Stomach (tissue), 8 donors: ENCODE measurements at regions not wholly inside any gene's neighbourhood (a gene's known extent, or its start where the extent isn't known, plus 50 kb on each side); places are given as distances from the start of the nearest gene placed in this dataset.

Source experiments
- DNase-seq, 2 donors: peaks; one replicate each; pipeline versions ENCODE4 v3.0.0 to v3.0.0-alpha.2; 2013 to 2019
- H3K27ac ChIP-seq, 5 donors: fragments of 200-600 bp in 4 of 5; sonication (generic) in 4 of 5; one replicate each; pipeline ENCODE4 v1.5.1; 2013 to 2019; ENCODE audit warnings: mild to moderate bottlenecking in 1 of 5, moderate library complexity in 1 of 5
- H3K27me3 ChIP-seq, 3 donors: fragments of 200-600 bp; sonication (generic); one replicate each; pipeline ENCODE4 v1.5.1; 2017 to 2019; ENCODE audit warnings: mixed run types in 1 of 3
- H3K36me3 ChIP-seq, 4 donors: fragments of 200-600 bp; sonication (generic); 1 replicate in 3 of 4; 2 replicates in 1 of 4; pipeline ENCODE4 v1.5.1; 2016 to 2019
- H3K4me1 ChIP-seq, 4 donors: fragments of 200-600 bp; sonication (generic); one replicate each; pipeline ENCODE4 v1.5.1; 2016 to 2019
- H3K4me3 ChIP-seq, 4 donors: fragments of 200-600 bp; sonication (generic) in 3 of 4; one replicate each; pipeline ENCODE4 v1.5.1; 2016 to 2019; ENCODE audit warnings: mild to moderate bottlenecking in 1 of 4
- H3K9me3 ChIP-seq, 4 donors: fragments of 200-600 bp; sonication (generic); one replicate each; pipeline ENCODE4 v1.5.1; 2016 to 2019
- CTCF ChIP-seq, 7 experiments: fragments of 450-650 bp in 4 of 7; fragments of 200-600 bp in 3 of 7; sonication (generic) in 3 of 7; IDR thresholded peaks; one replicate each; pipeline ENCODE4 v1.5.1; 2016 to 2019; ENCODE audit warnings: antibody characterized with exemption in 7 of 7, control low read depth in 2 of 7, mild to moderate bottlenecking in 1 of 7
- EP300 ChIP-seq: sonication (generic); formaldehyde crosslinking; IDR thresholded peaks from one replicate; pipeline ENCODE4 v1.6.1; 2017; ENCODE audit warnings: antibody characterized with exemption
- POLR2A ChIP-seq, 4 donors: fragments of 450-650 bp; IDR thresholded peaks; one replicate each; pipeline ENCODE4 v1.6.1; 2016; ENCODE audit warnings: antibody characterized with exemption in 4 of 4, control low read depth in 2 of 4, mild to moderate bottlenecking in 1 of 4, moderate library complexity in 1 of 4
- POLR2AphosphoS5 ChIP-seq, 3 donors: sonication (generic); formaldehyde crosslinking; IDR thresholded peaks; one replicate each; pipeline ENCODE4 v1.6.1; 2016; ENCODE audit warnings: antibody characterized with exemption in 3 of 3
- WGBS, 5 donors: extraction: QIAGEN DNeasy Blood & Tissue Kit in 3 of 5; methylation state at CpG; one replicate each; pipeline versions ENCODE4 v1.1.5 to v1.1.7; 2013 to 2018; 5-methylcytosine and 5-hydroxymethylcytosine counted together
- intact Hi-C: fragments of 100-400 bp; cut with DNase I; formaldehyde crosslinking; loops from one replicate; pipeline ENCODE4 v1.15.1; 2023; ENCODE audit warnings: low total_unique reads
- donor health status: healthy with polysubstance abuse.
- donor health status: Bipolar disorder and iron deficiency.
- donor health status: healthy.

- intact Hi-C loops: no loop called here
Measured at GRCh38 chr6:118403036-118403435, 145.1 kb upstream of the PLN start.

GRCh38 chr6:118408863-118409262 lies 139.2 kb upstream of the PLN start:
- H3K36me3 ChIP-seq: no peaks in the 10 kb centered on the region
- TF ChIP-seq EP300 (no peak), POLR2A (IDR thresholded peaks at IDR 0.05) (no peak), POLR2AphosphoS5 (IDR thresholded peaks at IDR 0.05) (no peak), CTCF (IDR thresholded peaks at IDR 0.05) (no peak)
- WGBS, 5 donors: 90 to 96% (median 92%) methylated on average over 5 of the region's 5 CpGs
- H3K27me3 ChIP-seq: no peaks in the 10 kb centered on the region
- peaks cover 0 to 11% (median 0%) of the 10 kb centered on the region in 4 donors for H3K9me3 ChIP-seq
- H3K4me3 ChIP-seq: no peak overlapping the region
- no peak overlapping the region for H3K27ac ChIP-seq
- H3K4me1 ChIP-seq: no peaks in the 10 kb centered on the region
- intact Hi-C loops: no loop called here
- no peak for DNase-seq

More at GRCh38 chr6:118403036-118403435, 145.1 kb upstream of the PLN start:
- no peak for DNase-seq
- no peaks in the 10 kb centered on the region for H3K36me3 ChIP-seq
- H3K4me3 ChIP-seq: no peak overlapping the region
- H3K9me3 ChIP-seq: no peaks in the 10 kb centered on the region
- H3K4me1 ChIP-seq: no peaks in the 10 kb centered on the region
- no peak for TF ChIP-seq POLR2AphosphoS5 (IDR thresholded peaks at IDR 0.05)
- no peak for TF ChIP-seq POLR2A (IDR thresholded peaks at IDR 0.05)
- TF ChIP-seq EP300: no peak
- no peak for TF ChIP-seq CTCF (IDR thresholded peaks at IDR 0.05)
- WGBS, 5 donors: 80 to 92% (median 88%) methylated on average over 3 of the region's 3 CpGs
- no peaks in the 10 kb centered on the region for H3K27me3 ChIP-seq
- H3K27ac ChIP-seq: no peak overlapping the region

GRCh38 chr6:118410001-118410400 lies 138.1 kb upstream of the PLN start:
- no peak overlapping the region for H3K4me3 ChIP-seq
- no peaks in the 10 kb centered on the region for H3K4me1 ChIP-seq
- no peak for DNase-seq
- H3K36me3 ChIP-seq: no peaks in the 10 kb centered on the region
- peaks cover 0 to 11% (median 0%) of the 10 kb centered on the region in 4 donors for H3K9me3 ChIP-seq
- no peak overlapping the region for H3K27ac ChIP-seq
- TF ChIP-seq POLR2A (IDR thresholded peaks at IDR 0.05) (no peak), EP300 (no peak), POLR2AphosphoS5 (IDR thresholded peaks at IDR 0.05) (no peak), CTCF (IDR thresholded peaks at IDR 0.05) (no peak)
- intact Hi-C loops: no loop called here
- no peaks in the 10 kb centered on the region for H3K27me3 ChIP-seq
- WGBS, 5 donors: 80 to 90% (median 82%) methylated on average over 2 of the region's 2 CpGs
